ENCODE measurements at regions not wholly inside any gene's neighbourhood (a gene's known extent, or its start where the extent isn't known, plus 50 kb on each side); places are given as distances from the start of the nearest gene placed in this dataset.

- Mint-ChIP-seq H3K36me3 (ENCODE audit: low read depth) (no peaks in the 10 kb centered on the region), H3K9me3 (no peaks in the 10 kb centered on the region), H3K27ac (no peak overlapping the region), H3K4me1 (ENCODE audit: low read depth) (no peaks in the 10 kb centered on the region), H3K27me3 (ENCODE audit: low read depth) (peaks cover 6% of the 10 kb centered on the region), H3K4me3 (no peak overlapping the region)
Observed at GRCh38 chr2:182625814-182626213, 90.2 kb upstream of the DNAJC10 start.

- no peak overlapping the region for H3K4me3 Mint-ChIP-seq
- H3K36me3 Mint-ChIP-seq (ENCODE audit: low read depth), result no peaks in the 10 kb centered on the region
- H3K9me3 Mint-ChIP-seq, result no peaks in the 10 kb centered on the region
- no peaks in the 10 kb centered on the region for H3K4me1 Mint-ChIP-seq (ENCODE audit: low read depth)
- H3K27me3 Mint-ChIP-seq (ENCODE audit: low read depth), result peaks cover 6% of the 10 kb centered on the region
- H3K27ac Mint-ChIP-seq, result no peak overlapping the region
Observed at GRCh38 chr2:182628916-182629315, 87.1 kb upstream of the DNAJC10 start.

DNA sequence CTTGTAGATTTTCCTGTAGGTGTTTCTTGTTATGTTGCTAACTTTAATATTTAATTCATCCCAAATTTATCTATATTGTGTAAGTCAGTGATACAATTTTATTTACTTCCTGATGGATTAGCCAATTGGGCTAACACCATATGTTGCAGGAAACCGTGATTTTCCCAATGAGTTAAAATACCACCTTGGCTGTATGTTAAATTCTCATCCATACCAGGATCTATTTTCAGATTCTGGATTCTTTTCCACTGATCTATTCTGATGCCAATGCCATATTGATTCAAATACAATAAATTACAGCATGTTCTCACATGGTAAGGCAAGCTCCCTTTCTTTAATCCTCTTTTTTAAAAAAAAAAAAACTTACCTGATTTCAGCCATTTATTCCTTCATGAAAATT lies 85.8 kb upstream of the DNAJC10 start:
- H3K4me3 Mint-ChIP-seq, result no peak overlapping the region
- no peaks in the 10 kb centered on the region for H3K9me3 Mint-ChIP-seq
- no peak overlapping the region for H3K27ac Mint-ChIP-seq
- peaks cover 6% of the 10 kb centered on the region for H3K27me3 Mint-ChIP-seq (ENCODE audit: low read depth)
- no peaks in the 10 kb centered on the region for H3K36me3 Mint-ChIP-seq (ENCODE audit: low read depth)
- no peaks in the 10 kb centered on the region for H3K4me1 Mint-ChIP-seq (ENCODE audit: low read depth)

DNA sequence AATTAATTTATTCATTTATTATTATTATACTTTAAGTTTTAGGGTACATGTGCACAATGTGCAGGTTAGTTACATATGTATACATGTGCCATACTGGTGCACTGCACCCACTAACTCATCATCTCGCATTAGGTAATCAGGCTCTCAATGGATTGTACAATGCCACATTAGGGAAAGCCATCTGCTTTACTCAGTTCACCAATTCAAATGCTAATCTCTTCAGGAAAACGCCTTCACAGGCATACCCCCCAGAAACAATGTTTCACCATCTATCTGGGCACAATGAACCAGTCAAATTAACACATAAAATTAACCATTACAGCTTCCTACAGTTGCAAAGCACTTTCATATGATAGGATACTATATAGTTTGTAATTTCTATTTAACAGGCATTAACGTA lies 84.8 kb upstream of the DNAJC10 start:
- Mint-ChIP-seq H3K27me3 (ENCODE audit: low read depth) (peaks cover 6% of the 10 kb centered on the region), H3K4me1 (ENCODE audit: low read depth) (no peaks in the 10 kb centered on the region), H3K4me3 (no peak overlapping the region), H3K27ac (no peak overlapping the region), H3K36me3 (ENCODE audit: low read depth) (no peaks in the 10 kb centered on the region), H3K9me3 (no peaks in the 10 kb centered on the region)

DNA sequence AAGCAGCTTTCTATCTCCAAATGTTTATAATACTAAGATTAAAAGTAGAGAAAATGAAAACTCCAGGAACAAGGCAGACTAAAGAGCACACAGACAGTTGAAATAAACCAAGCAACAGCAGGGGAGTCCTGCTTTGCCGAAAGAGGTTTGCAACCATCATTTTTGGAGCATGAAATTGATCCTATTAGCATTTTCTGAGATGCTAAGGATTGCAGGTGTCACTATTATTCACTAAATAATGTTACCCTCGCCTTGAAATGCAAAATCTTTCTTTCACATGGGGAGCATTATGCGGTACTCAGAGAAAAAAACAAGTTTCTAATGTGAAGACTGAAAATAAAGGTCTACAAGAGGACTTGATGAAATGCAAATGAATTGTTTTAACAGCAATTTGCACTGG lies 81.7 kb upstream of the DNAJC10 start:
- Mint-ChIP-seq H3K4me1 (ENCODE audit: low read depth) (no peaks in the 10 kb centered on the region), H3K27me3 (ENCODE audit: low read depth) (peaks cover 9% of the 10 kb centered on the region), H3K27ac (no peak overlapping the region), H3K36me3 (ENCODE audit: low read depth) (no peaks in the 10 kb centered on the region), H3K9me3 (no peaks in the 10 kb centered on the region), H3K4me3 (no peak overlapping the region)

GRCh38 chr2:182636699-182637098 lies 79.4 kb upstream of the DNAJC10 start:
- no peak overlapping the region for H3K27ac Mint-ChIP-seq
- H3K4me1 Mint-ChIP-seq (ENCODE audit: low read depth), result no peaks in the 10 kb centered on the region
- peaks cover 7% of the 10 kb centered on the region for H3K27me3 Mint-ChIP-seq (ENCODE audit: low read depth)
- H3K36me3 Mint-ChIP-seq (ENCODE audit: low read depth), result no peaks in the 10 kb centered on the region
- H3K9me3 Mint-ChIP-seq, result no peaks in the 10 kb centered on the region
- no peak overlapping the region for H3K4me3 Mint-ChIP-seq

GRCh38 chr2:182638667-182639066 lies 77.4 kb upstream of the DNAJC10 start:
- peaks cover 5% of the 10 kb centered on the region for H3K27me3 Mint-ChIP-seq (ENCODE audit: low read depth)
- no peak overlapping the region for H3K27ac Mint-ChIP-seq
- no peaks in the 10 kb centered on the region for H3K4me1 Mint-ChIP-seq (ENCODE audit: low read depth)
- H3K9me3 Mint-ChIP-seq, result no peaks in the 10 kb centered on the region
- no peak overlapping the region for H3K4me3 Mint-ChIP-seq
- no peaks in the 10 kb centered on the region for H3K36me3 Mint-ChIP-seq (ENCODE audit: low read depth)

GRCh38 chr2:182639971-182640370 lies 76.1 kb upstream of the DNAJC10 start:
- H3K4me1 Mint-ChIP-seq (ENCODE audit: low read depth), result no peaks in the 10 kb centered on the region
- no peak overlapping the region for H3K4me3 Mint-ChIP-seq
- no peak overlapping the region for H3K27ac Mint-ChIP-seq
- H3K27me3 Mint-ChIP-seq (ENCODE audit: low read depth), result peaks cover 4% of the 10 kb centered on the region
- no peaks in the 10 kb centered on the region for H3K36me3 Mint-ChIP-seq (ENCODE audit: low read depth)
- H3K9me3 Mint-ChIP-seq, result no peaks in the 10 kb centered on the region

- Mint-ChIP-seq H3K4me1 (ENCODE audit: low read depth) (no peaks in the 10 kb centered on the region), H3K9me3 (no peaks in the 10 kb centered on the region), H3K27ac (no peak overlapping the region), H3K27me3 (ENCODE audit: low read depth) (peaks cover 4% of the 10 kb centered on the region), H3K4me3 (no peak overlapping the region), H3K36me3 (ENCODE audit: low read depth) (no peaks in the 10 kb centered on the region)
Observed at GRCh38 chr2:182642328-182642727, 73.7 kb upstream of the DNAJC10 start.

- Mint-ChIP-seq H3K27me3 (ENCODE audit: low read depth) (no peaks in the 10 kb centered on the region), H3K4me1 (ENCODE audit: low read depth) (no peaks in the 10 kb centered on the region), H3K9me3 (no peaks in the 10 kb centered on the region), H3K36me3 (ENCODE audit: low read depth) (no peaks in the 10 kb centered on the region), H3K27ac (no peak overlapping the region), H3K4me3 (no peak overlapping the region)
Observed at GRCh38 chr2:182646763-182647498, 69.1 kb upstream of the DNAJC10 start.

DNA sequence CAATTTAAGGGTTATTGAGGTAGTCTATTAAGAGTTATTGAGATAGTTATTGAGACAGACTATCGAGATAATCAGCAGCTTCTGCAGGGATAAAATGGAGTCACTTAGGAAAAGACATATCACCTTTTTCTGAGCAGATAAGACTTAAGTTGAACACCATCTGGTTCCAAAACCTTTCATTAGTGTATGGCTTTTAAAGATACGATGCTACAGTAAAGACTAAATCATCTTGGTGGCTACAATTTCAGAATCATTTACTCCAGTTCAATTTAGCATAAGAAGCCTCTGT lies 68.6 kb upstream of the DNAJC10 start:
- Mint-ChIP-seq H3K4me1 (ENCODE audit: low read depth) (peaks cover 5% of the 10 kb centered on the region), H3K27me3 (ENCODE audit: low read depth) (no peaks in the 10 kb centered on the region), H3K36me3 (ENCODE audit: low read depth) (no peaks in the 10 kb centered on the region), H3K4me3 (no peak overlapping the region), H3K9me3 (no peaks in the 10 kb centered on the region), H3K27ac (no peak overlapping the region)

DNA sequence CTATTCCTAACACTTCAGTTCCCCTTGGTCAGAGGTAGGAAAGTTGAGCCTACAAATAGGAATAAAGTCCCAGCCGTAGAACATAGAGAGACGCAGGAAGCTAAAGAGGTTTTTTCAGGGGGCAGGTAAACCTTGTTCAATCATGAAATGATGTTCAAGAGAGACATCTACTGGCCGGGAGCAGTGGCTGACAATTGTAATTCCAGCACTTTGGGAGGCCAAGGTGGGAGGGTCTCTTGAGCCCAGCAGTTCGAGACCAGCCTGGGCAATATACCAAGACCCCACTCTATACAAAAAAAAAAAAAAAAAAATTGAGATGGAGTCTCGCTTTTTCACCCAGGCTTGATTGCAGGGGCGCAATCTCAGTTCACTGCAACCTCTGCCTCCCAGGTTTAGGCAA lies 66.7 kb upstream of the DNAJC10 start:
- no peaks in the 10 kb centered on the region for H3K27me3 Mint-ChIP-seq (ENCODE audit: low read depth)
- H3K4me1 Mint-ChIP-seq (ENCODE audit: low read depth), result peaks cover 12% of the 10 kb centered on the region
- H3K27ac Mint-ChIP-seq, result no peak overlapping the region
- no peak overlapping the region for H3K4me3 Mint-ChIP-seq
- no peaks in the 10 kb centered on the region for H3K36me3 Mint-ChIP-seq (ENCODE audit: low read depth)
- H3K9me3 Mint-ChIP-seq, result no peaks in the 10 kb centered on the region

DNA sequence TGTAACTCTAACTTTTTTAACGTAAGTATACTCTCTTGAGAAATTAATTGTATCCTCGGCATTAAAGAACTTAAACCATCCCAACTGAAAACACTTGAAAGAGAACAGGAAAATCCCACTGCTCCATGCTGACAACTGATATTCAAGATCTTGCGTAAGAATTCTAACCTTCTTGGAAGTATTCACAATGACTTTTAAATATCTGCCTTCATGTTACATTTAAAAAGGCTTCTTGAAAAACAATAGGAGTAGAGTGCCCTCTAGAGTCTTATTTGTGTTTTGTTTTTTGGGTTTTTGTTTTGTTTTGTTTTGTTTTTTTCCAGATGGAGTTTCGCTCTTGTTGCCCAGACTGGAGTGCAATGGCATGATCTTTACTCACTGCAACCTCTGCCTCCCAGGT lies 65.4 kb upstream of the DNAJC10 start:
- no peaks in the 10 kb centered on the region for H3K9me3 Mint-ChIP-seq
- peaks cover under 1% of the 10 kb centered on the region for H3K27me3 Mint-ChIP-seq (ENCODE audit: low read depth)
- H3K4me1 Mint-ChIP-seq (ENCODE audit: low read depth), result peaks cover 12% of the 10 kb centered on the region
- no peak overlapping the region for H3K27ac Mint-ChIP-seq
- H3K4me3 Mint-ChIP-seq, result no peak overlapping the region
- H3K36me3 Mint-ChIP-seq (ENCODE audit: low read depth), result no peaks in the 10 kb centered on the region

DNA sequence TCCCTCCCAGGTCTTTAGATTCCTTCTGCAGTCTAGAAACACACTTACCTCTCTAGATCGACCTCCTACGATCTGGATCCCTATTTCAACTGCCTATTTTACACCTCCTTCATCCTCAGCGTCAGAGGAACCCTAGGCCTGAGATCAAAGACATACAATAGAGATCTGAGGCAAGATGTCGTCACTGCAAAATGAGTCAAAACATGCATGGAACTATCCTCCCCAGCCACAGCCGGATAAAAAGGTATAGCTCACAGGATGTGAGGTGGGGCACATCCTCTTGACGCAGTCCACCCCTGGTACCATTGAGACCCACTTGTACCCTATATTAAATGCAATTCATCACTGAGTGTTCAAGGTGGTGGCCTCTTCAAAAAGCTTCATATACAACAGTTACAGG lies 63.7 kb upstream of the DNAJC10 start:
- H3K4me3 Mint-ChIP-seq, result no peak overlapping the region
- peaks cover 10% of the 10 kb centered on the region for H3K27me3 Mint-ChIP-seq (ENCODE audit: low read depth)
- H3K9me3 Mint-ChIP-seq, result no peaks in the 10 kb centered on the region
- peak overlapping the region; percentile 58 for H3K27ac Mint-ChIP-seq
- H3K4me1 Mint-ChIP-seq (ENCODE audit: low read depth), result peaks cover 12% of the 10 kb centered on the region
- no peaks in the 10 kb centered on the region for H3K36me3 Mint-ChIP-seq (ENCODE audit: low read depth)

DNA sequence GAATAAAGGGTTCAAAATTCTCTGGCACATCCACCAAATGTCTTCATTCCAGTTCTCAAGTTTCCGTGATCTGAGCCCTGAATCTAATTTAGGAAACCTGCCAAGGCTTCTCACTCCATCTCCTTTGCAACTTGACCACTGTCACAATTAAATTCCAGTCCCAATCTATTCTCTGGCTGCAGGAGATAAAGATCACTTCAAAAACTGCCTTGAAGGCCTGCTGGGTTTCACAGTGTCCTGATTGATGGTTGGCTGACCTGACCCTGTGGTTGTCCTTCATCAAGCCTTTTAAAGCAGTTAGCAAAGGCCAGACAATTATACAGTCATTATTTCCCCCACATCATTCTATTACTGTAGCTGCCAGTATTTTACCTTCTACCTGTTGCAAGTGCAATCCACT lies 60.3 kb upstream of the DNAJC10 start:
- H3K27ac Mint-ChIP-seq, result no peak overlapping the region

GRCh38 chr2:182664212-182664611 lies 51.8 kb upstream of the DNAJC10 start:
- Mint-ChIP-seq H3K27me3 (ENCODE audit: low read depth) (peaks cover 11% of the 10 kb centered on the region), H3K4me1 (ENCODE audit: low read depth) (no peaks in the 10 kb centered on the region), H3K27ac (no peak overlapping the region), H3K9me3 (no peaks in the 10 kb centered on the region), H3K4me3 (no peak overlapping the region), H3K36me3 (ENCODE audit: low read depth) (no peaks in the 10 kb centered on the region)

More for the DNA sequence above, 60.3 kb upstream of the DNAJC10 start:
- Mint-ChIP-seq H3K9me3 (no peaks in the 10 kb centered on the region), H3K4me1 (ENCODE audit: low read depth) (peaks cover 12% of the 10 kb centered on the region), H3K4me3 (no peak overlapping the region), H3K27me3 (ENCODE audit: low read depth) (peaks cover 24% of the 10 kb centered on the region), H3K36me3 (ENCODE audit: low read depth) (no peaks in the 10 kb centered on the region)

Data from T-helper 1 cell treated with Interleukin-12 subunit alpha and Interleukin-12 subunit beta and Interleukin-4 antibody, amounts not matched to agents 30 μg/mL and 1 μg/mL, for 36 hours (primary cell).